ENCODE measurements at regions not wholly inside any gene's neighbourhood (a gene's known extent, or its start where the extent isn't known, plus 50 kb on each side); places are given as distances from the start of the nearest gene placed in this dataset.
A peak's percentile ranks its signal among the peaks of the same experiment; 100 is the strongest.
"Not testable (repeated sequence)": the region's sequence is repeated elsewhere in the genome, so short reads cannot be mapped to it uniquely, and the experiment has no call there.

DNA sequence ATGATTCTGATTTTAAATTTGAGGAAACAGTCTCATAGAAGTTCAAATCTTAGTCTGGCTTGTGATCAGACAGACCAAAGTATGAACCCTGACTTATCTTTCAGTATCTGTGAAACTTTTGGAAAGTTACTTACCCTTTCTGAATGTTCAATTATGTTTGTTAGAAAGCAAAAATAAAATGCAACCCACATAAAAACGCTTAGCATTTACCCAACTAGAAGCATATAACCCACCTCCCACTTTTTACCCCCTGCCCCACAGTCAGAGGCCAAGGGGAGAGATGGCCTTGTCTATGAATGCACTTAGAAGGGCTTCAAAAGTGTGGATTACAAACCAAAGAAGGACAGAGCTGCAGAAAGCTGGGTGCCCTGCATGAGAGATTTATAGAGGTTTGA lies 248.2 kb downstream of the SPATA31A6 start:
- not testable (repeated sequence) for DNase-seq (ENCODE audit: low read depth); H3K4me3 ChIP-seq (ENCODE audit: low read depth, low read length); H3K36me3 ChIP-seq (ENCODE audit: control insufficient read depth, insufficient read depth, low read length); FAIRE-seq; H3K27me3 ChIP-seq (ENCODE audit: control insufficient read depth, insufficient read depth, low read length)

DNA sequence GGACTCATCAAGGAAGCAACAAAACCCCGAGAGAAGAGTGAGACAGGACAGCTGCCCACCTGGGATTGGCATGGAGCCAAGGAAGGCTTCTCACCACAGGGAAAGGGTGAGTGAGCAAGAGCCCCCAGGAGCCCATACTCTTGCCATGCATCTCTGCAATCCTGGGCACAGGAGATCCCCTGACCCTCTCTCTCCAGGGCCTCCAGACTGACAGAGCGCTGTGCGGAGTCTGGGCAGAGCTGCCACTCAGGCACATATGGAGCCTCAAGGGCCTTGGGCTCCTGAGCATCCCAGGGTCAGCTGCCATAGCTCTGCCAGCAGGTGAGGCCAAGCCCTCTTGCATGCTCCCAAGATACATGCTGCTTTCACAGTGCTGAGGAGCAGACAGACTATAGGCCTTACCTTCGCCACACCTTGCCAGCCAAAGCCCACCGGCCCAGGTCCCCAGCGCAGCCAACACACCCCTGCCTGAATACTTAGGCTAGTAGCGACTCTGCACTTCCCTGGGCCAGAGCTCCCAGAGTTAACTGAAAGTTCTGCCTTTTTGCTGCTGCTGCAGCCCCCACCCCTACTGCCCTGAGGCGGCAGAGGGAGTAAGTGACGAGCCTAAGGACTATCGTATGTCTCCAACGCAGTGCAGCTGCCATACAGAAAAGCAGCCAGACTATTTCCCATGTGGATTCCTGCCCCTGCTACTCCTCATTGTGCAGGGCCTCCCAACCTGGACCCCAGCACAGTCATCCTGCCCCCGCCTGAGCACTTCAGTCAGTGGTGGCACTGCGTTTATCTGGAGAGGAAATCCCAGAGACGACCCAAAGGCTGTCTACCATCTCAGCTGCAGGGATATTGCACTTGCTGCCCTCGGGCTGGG lies 251.6 kb downstream of the SPATA31A6 start:
- not testable (repeated sequence) for H3K4me3 ChIP-seq (ENCODE audit: low read depth, low read length); H3K27me3 ChIP-seq (ENCODE audit: control insufficient read depth, insufficient read depth, low read length); H3K36me3 ChIP-seq (ENCODE audit: control insufficient read depth, insufficient read depth, low read length); DNase-seq (ENCODE audit: low read depth); FAIRE-seq

DNA sequence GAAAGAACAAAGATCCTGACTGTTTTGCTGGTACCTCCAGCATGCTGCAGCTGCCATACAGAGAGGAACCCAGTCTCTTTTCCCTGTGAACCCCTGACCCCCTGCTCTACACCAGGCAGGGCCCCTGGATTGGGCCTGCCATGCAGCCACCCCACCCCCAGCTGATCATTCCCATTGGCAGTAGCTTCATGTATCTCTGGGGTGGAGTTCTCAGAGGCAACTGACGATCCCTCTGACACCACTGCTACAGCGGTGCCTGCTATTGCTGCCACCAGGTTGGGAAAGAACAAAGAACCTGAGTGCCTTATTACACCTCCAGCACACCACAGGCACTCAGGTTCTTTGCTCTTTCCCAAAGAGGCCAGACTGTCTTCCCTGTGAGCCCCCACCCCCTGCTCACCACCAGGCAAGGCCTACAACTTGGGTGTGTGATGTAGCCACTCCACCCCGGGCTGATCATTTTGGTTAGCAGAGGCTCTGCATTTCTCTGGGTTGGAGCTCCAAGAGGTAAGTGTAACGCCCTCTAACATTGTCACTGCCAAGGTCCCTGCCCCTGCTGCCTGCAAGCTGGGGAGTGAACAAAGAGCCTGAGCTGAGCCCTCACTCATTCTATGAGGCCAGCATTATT lies 252.4 kb downstream of the SPATA31A6 start:
- FAIRE-seq; H3K27me3 ChIP-seq (ENCODE audit: control insufficient read depth, insufficient read depth, low read length); H3K4me3 ChIP-seq (ENCODE audit: low read depth, low read length); DNase-seq (ENCODE audit: low read depth); H3K36me3 ChIP-seq (ENCODE audit: control insufficient read depth, insufficient read depth, low read length): not testable (repeated sequence)

DNA sequence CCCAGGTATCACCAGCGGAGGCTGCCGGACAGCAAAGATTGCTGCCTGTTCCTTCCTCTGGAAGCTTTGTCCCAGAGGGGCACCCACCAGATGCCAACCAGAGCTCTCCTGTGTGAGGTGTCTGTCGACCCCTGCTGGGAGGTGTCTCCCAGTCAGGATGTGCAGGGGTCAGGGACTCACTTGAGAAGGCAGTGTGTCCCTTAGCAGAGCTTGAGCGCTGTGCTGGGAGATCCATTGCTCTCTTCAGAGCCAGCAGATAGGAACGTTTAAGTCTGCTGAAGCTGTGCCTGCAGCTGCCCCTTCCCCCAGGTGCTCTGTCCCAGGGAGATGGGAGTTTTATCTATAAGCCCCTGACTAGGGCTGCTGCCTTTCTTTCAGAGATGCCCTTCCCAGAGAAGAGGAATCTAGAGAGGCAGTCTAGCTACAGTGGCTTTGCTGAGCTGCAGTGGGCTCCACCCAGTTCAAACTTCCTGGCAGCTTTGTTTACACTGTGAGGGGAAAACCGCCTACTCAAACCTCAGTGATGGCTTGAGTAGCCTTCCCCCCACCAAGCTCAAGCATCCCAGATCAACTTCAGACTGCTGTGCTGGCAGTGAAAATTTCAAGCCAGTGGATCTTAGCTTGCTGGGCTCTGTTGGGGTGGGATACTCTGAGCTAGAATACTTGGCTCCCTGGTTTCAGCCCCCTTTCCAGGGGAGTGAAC lies 253.7 kb downstream of the SPATA31A6 start:
- H3K27me3 ChIP-seq (ENCODE audit: control insufficient read depth, insufficient read depth, low read length); DNase-seq (ENCODE audit: low read depth); H3K4me3 ChIP-seq (ENCODE audit: low read depth, low read length); FAIRE-seq; H3K36me3 ChIP-seq (ENCODE audit: control insufficient read depth, insufficient read depth, low read length): not testable (repeated sequence)

DNA sequence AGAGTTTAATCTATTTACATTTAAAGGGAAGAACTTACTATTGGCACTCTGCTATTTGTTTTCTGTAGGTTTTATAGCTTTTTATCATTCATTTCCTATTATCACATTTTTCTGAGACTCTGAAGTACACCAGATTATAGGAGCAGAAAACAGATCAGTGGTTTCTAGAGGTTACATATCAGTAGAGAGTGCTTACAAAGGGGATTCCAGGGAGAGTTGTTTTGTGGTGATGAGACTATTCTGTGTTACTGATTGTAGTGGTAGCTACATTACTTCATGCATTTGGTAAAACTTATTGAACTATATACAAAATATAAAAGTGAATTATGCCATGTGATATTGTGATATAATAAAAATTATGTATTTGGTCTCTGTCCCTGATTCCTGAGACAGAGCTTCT lies 259.2 kb downstream of the SPATA31A6 start:
- DNase-seq (ENCODE audit: low read depth); H3K4me3 ChIP-seq (ENCODE audit: low read depth, low read length); H3K27me3 ChIP-seq (ENCODE audit: control insufficient read depth, insufficient read depth, low read length); H3K36me3 ChIP-seq (ENCODE audit: control insufficient read depth, insufficient read depth, low read length); FAIRE-seq: not testable (repeated sequence)

DNA sequence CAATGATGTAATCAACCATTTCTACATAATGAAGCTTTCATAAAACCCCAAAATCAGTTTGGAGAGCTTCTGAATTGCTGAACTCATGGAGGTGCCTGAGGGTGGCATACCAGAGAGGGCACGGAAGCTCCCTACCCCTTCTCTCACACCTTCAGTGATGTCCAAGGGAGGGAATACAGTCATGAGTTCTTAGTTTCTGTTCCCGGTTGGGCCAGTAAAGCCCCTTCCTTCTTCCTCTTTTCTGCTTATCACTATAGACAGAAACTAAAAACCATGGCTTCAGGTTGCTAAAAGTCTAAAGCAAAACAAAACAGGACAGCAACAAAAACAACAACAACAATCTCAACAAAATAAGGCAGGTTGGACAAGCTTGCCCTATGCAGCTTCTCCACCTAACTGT lies 260.0 kb downstream of the SPATA31A6 start:
- not testable (repeated sequence) for H3K4me3 ChIP-seq (ENCODE audit: low read depth, low read length); H3K27me3 ChIP-seq (ENCODE audit: control insufficient read depth, insufficient read depth, low read length); FAIRE-seq; H3K36me3 ChIP-seq (ENCODE audit: control insufficient read depth, insufficient read depth, low read length); DNase-seq (ENCODE audit: low read depth)

DNA sequence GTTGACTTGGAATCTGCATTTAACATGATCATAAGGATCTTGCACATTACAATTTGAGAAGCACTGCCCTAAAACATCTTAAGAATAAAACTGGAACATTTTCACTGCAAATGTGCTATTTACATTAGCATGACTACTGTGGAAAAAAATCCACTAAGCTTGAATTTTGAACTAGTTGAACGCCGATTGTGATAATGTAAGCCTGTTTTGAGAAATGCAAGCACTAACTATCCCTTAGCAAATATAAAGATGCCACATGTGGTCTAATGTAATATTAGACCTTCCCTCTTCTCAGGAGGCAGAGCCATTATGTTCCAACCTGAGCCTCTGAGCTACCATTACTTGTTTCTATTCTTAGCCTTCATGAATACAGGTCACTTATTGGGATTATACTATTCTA lies 278.0 kb downstream of the SPATA31A6 start:
- DNase-seq (ENCODE audit: low read depth); H3K36me3 ChIP-seq (ENCODE audit: control insufficient read depth, insufficient read depth, low read length); H3K27me3 ChIP-seq (ENCODE audit: control insufficient read depth, insufficient read depth, low read length); H3K4me3 ChIP-seq (ENCODE audit: low read depth, low read length); FAIRE-seq: not testable (repeated sequence)

DNA sequence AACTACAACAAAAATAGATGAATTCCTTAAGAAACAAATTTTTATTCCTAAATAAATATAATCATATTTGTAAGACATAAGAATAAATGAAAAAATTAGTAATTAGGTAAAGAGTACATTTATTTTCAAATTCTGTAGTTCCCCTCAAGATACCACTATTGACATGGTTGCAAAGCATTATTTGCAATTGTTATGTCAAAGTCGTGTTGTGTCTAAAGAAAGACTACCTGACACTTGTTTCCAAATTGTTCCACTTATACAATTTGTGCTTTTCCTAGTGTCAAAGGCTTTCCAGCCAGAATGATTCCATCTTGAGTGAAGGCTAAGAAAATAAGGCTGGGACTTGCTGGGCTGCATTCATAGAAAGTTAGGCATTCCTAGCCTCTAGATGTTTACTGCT lies 278.4 kb downstream of the SPATA31A6 start:
- not testable (repeated sequence) for DNase-seq (ENCODE audit: low read depth); FAIRE-seq; H3K27me3 ChIP-seq (ENCODE audit: control insufficient read depth, insufficient read depth, low read length); H3K36me3 ChIP-seq (ENCODE audit: control insufficient read depth, insufficient read depth, low read length); H3K4me3 ChIP-seq (ENCODE audit: low read depth, low read length)

DNA sequence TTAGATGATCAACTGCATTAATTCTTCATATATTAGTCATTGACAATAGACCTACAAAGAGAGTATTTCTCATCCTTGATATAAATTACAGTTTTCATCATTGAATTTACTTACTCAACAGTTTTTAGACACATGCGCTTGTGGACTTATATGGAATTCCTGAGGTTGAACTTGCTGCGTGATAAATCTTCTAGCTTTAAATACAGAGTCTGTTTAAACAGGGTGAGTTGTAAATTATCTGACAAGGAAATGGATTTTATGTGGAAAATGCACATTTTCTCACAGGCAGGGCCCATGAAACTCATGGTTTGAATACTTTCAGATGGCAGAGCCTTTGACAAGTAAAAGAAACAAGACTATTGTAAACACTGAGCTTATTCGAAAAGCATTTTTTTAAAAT lies 280.5 kb downstream of the SPATA31A6 start:
- FAIRE-seq; H3K36me3 ChIP-seq (ENCODE audit: control insufficient read depth, insufficient read depth, low read length); H3K4me3 ChIP-seq (ENCODE audit: low read depth, low read length); H3K27me3 ChIP-seq (ENCODE audit: control insufficient read depth, insufficient read depth, low read length); DNase-seq (ENCODE audit: low read depth): not testable (repeated sequence)

DNA sequence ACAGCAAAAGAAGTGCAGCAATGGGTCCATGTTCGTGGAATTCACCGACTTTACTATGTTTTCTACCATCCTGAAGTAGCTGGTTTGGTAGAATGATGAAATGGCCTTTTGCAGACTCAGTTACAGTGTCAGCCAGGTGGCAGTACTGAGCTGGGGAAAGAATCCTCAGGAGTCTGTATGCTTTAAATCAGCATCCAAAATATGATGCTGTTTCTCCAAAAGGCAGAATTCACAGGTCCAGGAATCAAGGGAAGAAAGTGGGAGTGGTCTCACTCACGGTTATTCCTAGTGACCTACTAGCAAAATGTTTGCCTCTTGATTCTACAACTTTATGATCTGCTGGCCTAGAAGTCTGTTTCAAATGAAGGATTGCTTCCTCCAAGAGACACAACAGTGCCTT lies 287.1 kb downstream of the SPATA31A6 start:
- TF ChIP-seq, protein P1, sequence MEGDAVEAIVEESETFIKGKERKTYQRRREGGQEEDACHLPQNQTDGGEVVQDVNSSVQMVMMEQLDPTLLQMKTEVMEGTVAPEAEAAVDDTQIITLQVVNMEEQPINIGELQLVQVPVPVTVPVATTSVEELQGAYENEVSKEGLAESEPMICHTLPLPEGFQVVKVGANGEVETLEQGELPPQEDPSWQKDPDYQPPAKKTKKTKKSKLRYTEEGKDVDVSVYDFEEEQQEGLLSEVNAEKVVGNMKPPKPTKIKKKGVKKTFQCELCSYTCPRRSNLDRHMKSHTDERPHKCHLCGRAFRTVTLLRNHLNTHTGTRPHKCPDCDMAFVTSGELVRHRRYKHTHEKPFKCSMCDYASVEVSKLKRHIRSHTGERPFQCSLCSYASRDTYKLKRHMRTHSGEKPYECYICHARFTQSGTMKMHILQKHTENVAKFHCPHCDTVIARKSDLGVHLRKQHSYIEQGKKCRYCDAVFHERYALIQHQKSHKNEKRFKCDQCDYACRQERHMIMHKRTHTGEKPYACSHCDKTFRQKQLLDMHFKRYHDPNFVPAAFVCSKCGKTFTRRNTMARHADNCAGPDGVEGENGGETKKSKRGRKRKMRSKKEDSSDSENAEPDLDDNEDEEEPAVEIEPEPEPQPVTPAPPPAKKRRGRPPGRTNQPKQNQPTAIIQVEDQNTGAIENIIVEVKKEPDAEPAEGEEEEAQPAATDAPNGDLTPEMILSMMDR (IDR thresholded peaks at IDR 0.05; ENCODE audit: insufficient read depth, low read length, severe bottlenecking): peak; percentile 52
- FAIRE-seq; H3K27me3 ChIP-seq (ENCODE audit: control insufficient read depth, insufficient read depth, low read length); H3K36me3 ChIP-seq (ENCODE audit: control insufficient read depth, insufficient read depth, low read length); H3K4me3 ChIP-seq (ENCODE audit: low read depth, low read length): not testable (repeated sequence)
- DNase-seq (ENCODE audit: low read depth): peak; percentile 12

DNA sequence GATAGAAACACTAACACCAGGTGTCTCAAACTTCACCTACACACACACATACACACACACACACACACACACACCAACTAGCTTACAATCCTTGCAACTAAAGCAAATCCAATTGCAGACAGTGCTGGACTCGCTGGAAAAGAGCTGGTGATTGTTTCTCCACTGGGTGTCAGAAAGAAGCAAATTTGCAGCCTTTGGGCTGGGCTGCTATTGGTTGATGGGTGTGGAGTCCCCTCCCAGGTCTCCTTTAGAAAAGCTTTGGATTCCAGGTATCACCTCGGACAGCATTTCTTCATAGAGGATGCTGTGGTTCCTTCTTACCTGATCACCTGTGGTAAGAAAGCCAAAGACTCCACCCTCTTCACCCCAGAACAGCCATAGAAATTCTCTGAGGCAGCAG lies 307.5 kb downstream of the SPATA31A6 start:
- not testable (repeated sequence) for H3K27me3 ChIP-seq (ENCODE audit: control insufficient read depth, insufficient read depth, low read length); DNase-seq (ENCODE audit: low read depth); H3K36me3 ChIP-seq (ENCODE audit: control insufficient read depth, insufficient read depth, low read length); FAIRE-seq; H3K4me3 ChIP-seq (ENCODE audit: low read depth, low read length)

DNA sequence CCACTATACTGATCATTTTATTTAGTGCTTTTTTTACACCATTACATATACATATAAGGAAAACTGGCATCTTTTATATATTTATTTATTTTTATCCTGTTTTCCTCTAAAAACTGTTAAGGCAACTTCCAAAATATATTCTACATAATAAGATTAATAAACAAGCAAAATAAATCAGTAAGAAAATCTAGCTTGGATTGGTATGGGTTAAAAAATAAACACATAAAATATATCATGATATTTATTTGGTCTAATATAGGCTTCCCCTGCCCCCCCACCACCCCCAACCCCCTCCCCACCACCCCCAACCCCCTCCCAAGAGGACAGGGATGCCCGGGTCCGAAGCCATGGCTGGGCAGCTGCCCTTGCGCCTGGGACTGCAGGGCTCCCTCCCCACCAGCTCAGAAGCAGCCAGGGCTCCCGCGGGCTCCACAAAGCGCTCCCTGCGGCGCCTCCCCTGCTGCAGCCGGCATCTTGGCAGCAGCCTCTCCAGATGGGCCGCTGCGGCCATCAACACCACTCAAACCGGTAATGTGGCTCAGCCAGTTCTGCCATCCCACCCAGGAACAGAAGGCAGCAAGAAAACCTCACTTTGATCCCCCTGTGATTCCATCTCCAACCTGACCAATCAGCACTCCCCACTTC lies 319.3 kb downstream of the SPATA31A6 start:
- H3K27me3 ChIP-seq (ENCODE audit: control insufficient read depth, insufficient read depth, low read length); H3K4me3 ChIP-seq (ENCODE audit: low read depth, low read length); DNase-seq (ENCODE audit: low read depth); FAIRE-seq; H3K36me3 ChIP-seq (ENCODE audit: control insufficient read depth, insufficient read depth, low read length): not testable (repeated sequence)

DNA sequence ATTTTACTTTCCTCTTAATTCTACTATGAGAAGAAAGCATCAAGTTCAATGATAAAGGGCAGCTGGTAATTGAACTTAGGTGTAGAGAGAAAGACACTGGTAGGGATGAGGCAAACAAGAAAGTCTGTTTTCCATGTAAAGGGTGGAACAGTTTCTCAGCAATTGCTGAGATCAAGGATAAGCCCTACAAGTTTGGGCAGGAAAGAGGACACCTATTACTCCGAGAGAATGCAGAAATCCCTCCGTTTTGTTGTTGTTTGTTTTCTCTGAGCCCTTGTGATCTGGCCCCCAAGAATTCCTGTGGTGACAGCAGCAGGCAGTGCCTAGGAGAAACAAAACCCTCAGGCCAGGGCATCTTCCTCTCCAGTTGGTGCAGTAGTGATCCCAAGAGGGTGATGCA lies 324.7 kb downstream of the SPATA31A6 start:
- H3K36me3 ChIP-seq (ENCODE audit: control insufficient read depth, insufficient read depth, low read length); H3K4me3 ChIP-seq (ENCODE audit: low read depth, low read length); FAIRE-seq; H3K27me3 ChIP-seq (ENCODE audit: control insufficient read depth, insufficient read depth, low read length): not testable (repeated sequence)
- DNase-seq (ENCODE audit: low read depth): peak; percentile 10
